HFFc6 (cell line): ENCODE measurements at regions not wholly inside any gene's neighbourhood (a gene's known extent, or its start where the extent isn't known, plus 50 kb on each side); places are given as distances from the start of the nearest gene placed in this dataset.

Experiments
- DNase-seq: peaks from one replicate; pipeline ENCODE4 v3.0.0-alpha.2; 2018
- H3K27ac Mint-ChIP-seq: 2 replicates; pipeline ENCODE4 v1.8.0; 2020; ENCODE audit warnings: mild to moderate bottlenecking, mixed read lengths
- H3K27me3 Mint-ChIP-seq: 2 replicates; pipeline ENCODE4 v1.8.0; 2021; ENCODE audit warnings: mild to moderate bottlenecking, moderate library complexity, mixed read lengths; ENCODE audit not compliant: insufficient read depth
- H3K36me3 Mint-ChIP-seq: 2 replicates; pipeline ENCODE4 v1.8.0; 2021; ENCODE audit warnings: low read depth, mixed read lengths
- H3K4me1 Mint-ChIP-seq: 2 replicates; pipeline ENCODE4 v1.8.0; 2020; ENCODE audit warnings: low read depth, mixed read lengths
- H3K4me3 Mint-ChIP-seq: 2 replicates; pipeline ENCODE4 v1.8.0; 2020; ENCODE audit warnings: mild to moderate bottlenecking, moderate library complexity, mixed read lengths
- H3K9me3 Mint-ChIP-seq: 2 replicates; pipeline ENCODE4 v1.8.0; 2020; ENCODE audit warnings: mild to moderate bottlenecking, mixed read lengths
- TF ChIP-seq, protein P1 (sequence below): fragments of 200-600 bp; sonication (generic); IDR thresholded peaks from 2 replicates; pipeline ENCODE4 v1.5.0; 2021; ENCODE audit warnings: antibody characterized with exemption, mild to moderate bottlenecking

DNA sequence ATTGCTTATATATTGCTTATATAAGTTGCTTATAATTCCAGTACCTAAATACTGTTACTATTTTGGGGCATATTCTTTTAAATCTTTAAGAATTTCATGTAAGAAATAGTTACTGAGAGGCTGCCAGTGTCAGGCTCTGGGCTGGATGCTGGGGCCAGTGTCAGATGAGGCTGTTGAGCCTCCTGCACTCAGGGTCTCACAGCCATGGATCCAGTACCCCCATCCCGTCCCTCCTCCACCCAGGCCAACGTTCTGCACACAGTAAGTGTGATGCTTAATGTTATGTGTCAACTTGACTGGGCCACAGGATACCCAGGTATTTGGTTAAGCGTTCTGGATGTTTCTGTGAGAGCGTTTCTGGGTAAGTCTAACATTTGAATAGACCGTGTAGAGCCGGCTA is 119.5 kb upstream of the PMEPA1 start:
- no peak for DNase-seq
- Mint-ChIP-seq H3K9me3 (no peaks in the 10 kb centered on the region), H3K4me3 (no peak overlapping the region), H3K27ac (no peak overlapping the region), H3K36me3 (no peaks in the 10 kb centered on the region), H3K27me3 (peaks cover 40% of the 10 kb centered on the region), H3K4me1 (no peaks in the 10 kb centered on the region)
- TF ChIP-seq, protein P1, sequence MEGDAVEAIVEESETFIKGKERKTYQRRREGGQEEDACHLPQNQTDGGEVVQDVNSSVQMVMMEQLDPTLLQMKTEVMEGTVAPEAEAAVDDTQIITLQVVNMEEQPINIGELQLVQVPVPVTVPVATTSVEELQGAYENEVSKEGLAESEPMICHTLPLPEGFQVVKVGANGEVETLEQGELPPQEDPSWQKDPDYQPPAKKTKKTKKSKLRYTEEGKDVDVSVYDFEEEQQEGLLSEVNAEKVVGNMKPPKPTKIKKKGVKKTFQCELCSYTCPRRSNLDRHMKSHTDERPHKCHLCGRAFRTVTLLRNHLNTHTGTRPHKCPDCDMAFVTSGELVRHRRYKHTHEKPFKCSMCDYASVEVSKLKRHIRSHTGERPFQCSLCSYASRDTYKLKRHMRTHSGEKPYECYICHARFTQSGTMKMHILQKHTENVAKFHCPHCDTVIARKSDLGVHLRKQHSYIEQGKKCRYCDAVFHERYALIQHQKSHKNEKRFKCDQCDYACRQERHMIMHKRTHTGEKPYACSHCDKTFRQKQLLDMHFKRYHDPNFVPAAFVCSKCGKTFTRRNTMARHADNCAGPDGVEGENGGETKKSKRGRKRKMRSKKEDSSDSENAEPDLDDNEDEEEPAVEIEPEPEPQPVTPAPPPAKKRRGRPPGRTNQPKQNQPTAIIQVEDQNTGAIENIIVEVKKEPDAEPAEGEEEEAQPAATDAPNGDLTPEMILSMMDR: no peak

GRCh38 chr20:57828696-57829095 is 118.9 kb upstream of the PMEPA1 start:
- no peak overlapping the region for H3K4me3 Mint-ChIP-seq
- H3K4me1 Mint-ChIP-seq: no peaks in the 10 kb centered on the region
- no peaks in the 10 kb centered on the region for H3K36me3 Mint-ChIP-seq
- H3K27ac Mint-ChIP-seq: no peak overlapping the region
- no peaks in the 10 kb centered on the region for H3K9me3 Mint-ChIP-seq
- DNase-seq: no peak
- H3K27me3 Mint-ChIP-seq: peaks cover 40% of the 10 kb centered on the region
- TF ChIP-seq, protein P1: no peak

DNA sequence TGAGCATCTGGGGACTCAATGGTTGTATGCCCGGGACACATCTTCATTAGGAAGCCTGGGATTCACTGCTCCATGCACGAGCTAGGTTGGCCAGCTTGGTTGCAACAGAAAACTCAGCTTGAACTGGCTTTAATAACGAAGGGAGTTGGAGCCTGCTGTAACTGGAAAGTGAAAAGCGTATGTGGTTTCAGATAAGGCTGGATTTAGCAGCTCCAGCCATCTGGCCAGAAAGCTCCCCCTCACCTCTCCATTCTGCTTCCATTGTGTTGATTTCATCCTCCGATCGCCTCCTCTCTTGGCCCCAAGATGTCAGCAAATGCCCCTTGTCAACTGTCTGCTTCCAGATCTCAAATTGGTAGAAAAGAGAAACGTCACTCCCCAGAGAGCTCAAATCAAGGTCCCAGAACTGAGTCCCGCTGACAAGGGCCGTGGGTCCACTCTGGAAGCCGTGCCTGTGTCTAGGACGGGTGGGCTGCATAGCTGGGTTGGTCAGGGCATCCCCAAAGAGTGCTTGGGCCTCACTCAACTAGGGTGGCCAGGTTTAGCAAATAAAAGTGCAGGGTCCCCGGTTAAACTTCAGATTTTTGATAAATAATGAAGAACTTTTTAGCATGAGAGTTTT is 117.0 kb upstream of the PMEPA1 start:
- H3K4me1 Mint-ChIP-seq: no peaks in the 10 kb centered on the region
- peaks cover 43% of the 10 kb centered on the region for H3K27me3 Mint-ChIP-seq
- no peaks in the 10 kb centered on the region for H3K9me3 Mint-ChIP-seq
- TF ChIP-seq, protein P1: no peak
- H3K36me3 Mint-ChIP-seq: no peaks in the 10 kb centered on the region
- H3K4me3 Mint-ChIP-seq: no peak overlapping the region
- H3K27ac Mint-ChIP-seq: no peak overlapping the region
- no peak for DNase-seq

- Mint-ChIP-seq H3K4me3 (no peak overlapping the region), H3K27ac (no peak overlapping the region), H3K9me3 (no peaks in the 10 kb centered on the region), H3K27me3 (peaks cover 55% of the 10 kb centered on the region), H3K4me1 (no peaks in the 10 kb centered on the region), H3K36me3 (no peaks in the 10 kb centered on the region)
- TF ChIP-seq, protein P1: no peak
- no peak for DNase-seq
These were observed 115.1 kb upstream of the PMEPA1 start for GRCh38 chr20:57824909-57825308.

- Mint-ChIP-seq H3K27ac (no peak overlapping the region), H3K4me3 (no peak overlapping the region), H3K27me3 (peaks cover 59% of the 10 kb centered on the region), H3K4me1 (no peaks in the 10 kb centered on the region), H3K36me3 (no peaks in the 10 kb centered on the region), H3K9me3 (no peaks in the 10 kb centered on the region)
- TF ChIP-seq, protein P1: no peak
- DNase-seq: no peak
These were observed 112.1 kb upstream of the PMEPA1 start for GRCh38 chr20:57821935-57822334.
